Liver (tissue), 8 donors: ENCODE measurements at regions not wholly inside any gene's neighbourhood (a gene's known extent, or its start where the extent isn't known, plus 50 kb on each side); places are given as distances from the start of the nearest gene placed in this dataset.

Experiments used
- DNase-seq: peaks from one replicate; pipeline ENCODE4 v3.0.0-alpha.2; 2017; ENCODE audit warnings: low spot score
- H3K27ac ChIP-seq, 2 donors: one replicate each; pipeline ENCODE4 v1.7.0; 2013; ENCODE audit warnings: inconsistent platforms in 2 of 2, low read length in 2 of 2, control low read depth in 1 of 2, low read depth in 1 of 2, mild to moderate bottlenecking in 1 of 2
- H3K27me3 ChIP-seq, 4 donors: one replicate each; pipeline versions ENCODE4 v1.6.1 to v1.7.0; 2013; ENCODE audit warnings: low read length in 3 of 4, inconsistent platforms in 1 of 4, mild to moderate bottlenecking in 1 of 4, moderate library complexity in 1 of 4; ENCODE audit not compliant: control insufficient read depth in 4 of 4, insufficient read depth in 4 of 4
- H3K36me3 ChIP-seq, 4 donors: one replicate each; pipeline versions ENCODE4 v1.6.1 to v1.7.0; 2013; ENCODE audit warnings: low read length in 3 of 4, mild to moderate bottlenecking in 3 of 4, low read depth in 1 of 4, moderate library complexity in 1 of 4; ENCODE audit not compliant: control insufficient read depth in 4 of 4, insufficient read depth in 3 of 4
- H3K4me1 ChIP-seq, 4 donors: one replicate each; pipeline versions ENCODE4 v1.6.1 to v1.7.0; 2013; ENCODE audit warnings: low read length in 3 of 4, mild to moderate bottlenecking in 3 of 4, moderate library complexity in 1 of 4; ENCODE audit not compliant: control insufficient read depth in 4 of 4, insufficient read depth in 4 of 4
- H3K4me3 ChIP-seq, 3 donors: one replicate each; pipeline versions ENCODE4 v1.6.1 to v1.7.0; 2013; ENCODE audit warnings: low read length in 3 of 3, control low read depth in 1 of 3, low read depth in 1 of 3, mild to moderate bottlenecking in 1 of 3
- H3K9ac ChIP-seq, 2 donors: one replicate each; pipeline ENCODE4 v1.7.0; 2013; ENCODE audit warnings: low read length in 2 of 2, mild to moderate bottlenecking in 2 of 2, moderate library complexity in 2 of 2, control low read depth in 1 of 2, low read depth in 1 of 2
- H3K9me3 ChIP-seq, 4 donors: one replicate each; pipeline versions ENCODE4 v1.6.1 to v1.7.0; 2013; ENCODE audit warnings: low read length in 3 of 4; ENCODE audit not compliant: control insufficient read depth in 4 of 4
- ATF3 ChIP-seq: IDR thresholded peaks from 2 replicates; pipeline ENCODE4 v1.6.1; 2016; ENCODE audit warnings: antibody characterized with exemption
- CTCF ChIP-seq: fragments of 150-350 bp; IDR thresholded peaks from 2 replicates; pipeline ENCODE4 v1.5.1; 2017; ENCODE audit warnings: improper control_type of control experiment, low read depth, low read length; ENCODE audit not compliant: missing input control
- EGR1 ChIP-seq, 2 donors: IDR thresholded peaks; 2 replicates each; pipeline ENCODE4 v1.6.1; 2016 to 2018; ENCODE audit warnings: antibody characterized with exemption in 2 of 2, low read depth in 2 of 2
- HNF4G ChIP-seq: IDR thresholded peaks from 2 replicates; pipeline ENCODE4 v1.6.1; 2016; ENCODE audit warnings: antibody characterized with exemption
- NR2F2 ChIP-seq: IDR thresholded peaks from 2 replicates; pipeline ENCODE4 v1.6.1; 2016; ENCODE audit warnings: antibody characterized with exemption
- RAD21 ChIP-seq, 2 donors: IDR thresholded peaks; 2 replicates each; pipeline ENCODE4 v1.6.1; 2016; ENCODE audit warnings: antibody characterized with exemption in 2 of 2, mild to moderate bottlenecking in 2 of 2
- REST ChIP-seq: IDR thresholded peaks from 2 replicates; pipeline ENCODE4 v1.6.1; 2016; ENCODE audit warnings: antibody characterized with exemption, mild to moderate bottlenecking
- RXRA ChIP-seq, 2 donors: IDR thresholded peaks; 2 replicates each; pipeline ENCODE4 v1.6.1; 2017 to 2018; ENCODE audit warnings: antibody characterized with exemption in 2 of 2, mild to moderate bottlenecking in 1 of 2
- YY1 ChIP-seq: IDR thresholded peaks from 2 replicates; pipeline ENCODE4 v1.6.1; 2016; ENCODE audit warnings: antibody characterized with exemption, mild to moderate bottlenecking
- ZBTB33 ChIP-seq: IDR thresholded peaks from 2 replicates; pipeline ENCODE4 v1.6.1; 2016; ENCODE audit warnings: antibody characterized with exemption
- WGBS: extraction: QIAGEN DNeasy Blood & Tissue Kit; methylation state at CpG from one replicate; pipeline ENCODE4 v1.1.7; 2013; 5-methylcytosine and 5-hydroxymethylcytosine counted together
- donor health status: healthy.
- donor health status: healthy.
- donor health status: healthy.
- donor health status: healthy.
- donor health status: healthy.

- DNase-seq: no peak
- TF ChIP-seq EGR1 (IDR thresholded peaks at IDR 0.05; ENCODE audit: low read depth in 2 of 2): no peak
- peak; percentile 65 for TF ChIP-seq REST
- Histone ChIP-seq H3K36me3 (no peaks in the 10 kb centered on the region), H3K4me3 (no peak overlapping the region), H3K27me3 (no peaks in the 10 kb centered on the region), H3K9ac (no peak overlapping the region), H3K9me3 (peaks cover 0 to 12% (median 5%) of the 10 kb centered on the region in 4 donors), H3K27ac (no peak overlapping the region), H3K4me1 (no peaks in the 10 kb centered on the region)
- 91% methylated on average over 1 of the region's 1 CpG for WGBS
Observed at GRCh38 chr4:105036991-105037390, 109.7 kb upstream of the TET2 start.

- H3K27me3 ChIP-seq: no peaks in the 10 kb centered on the region
- no peak for DNase-seq
- TF ChIP-seq RXRA (IDR thresholded peaks at IDR 0.05): no peak
- TF ChIP-seq CTCF: no peak
- TF ChIP-seq ZBTB33: no peak
- no peak for TF ChIP-seq REST
- no peak for TF ChIP-seq RAD21 (IDR thresholded peaks at IDR 0.05)
- no peak for TF ChIP-seq HNF4G
- no peak for TF ChIP-seq NR2F2
- no peak for TF ChIP-seq EGR1 (IDR thresholded peaks at IDR 0.05; ENCODE audit: low read depth in 2 of 2)
- TF ChIP-seq YY1: no peak
- no peak for TF ChIP-seq ATF3
Observed at GRCh38 chr4:105042451-105042850, 104.2 kb upstream of the TET2 start.

More at GRCh38 chr4:105042451-105042850, 104.2 kb upstream of the TET2 start:
- no peaks in the 10 kb centered on the region for H3K36me3 ChIP-seq
- H3K4me3 ChIP-seq: no peak overlapping the region
- no peak overlapping the region for H3K27ac ChIP-seq
- H3K9ac ChIP-seq: no peak overlapping the region
- peaks cover 5 to 9% (median 5%) of the 10 kb centered on the region in 4 donors for H3K9me3 ChIP-seq
- no peaks in the 10 kb centered on the region for H3K4me1 ChIP-seq
